Epithelial cell of prostate (primary cell): ENCODE measurements at regions not wholly inside any gene's neighbourhood (a gene's known extent, or its start where the extent isn't known, plus 50 kb on each side); places are given as distances from the start of the nearest gene placed in this dataset.

Experiments used
- DNase-seq: peaks from one replicate; pipeline ENCODE4 v3.0.0-alpha.2; 2011; ENCODE audit warnings: low read depth, low spot score
- H3K27ac ChIP-seq: fragments of 450-650 bp; 2 replicates; pipeline ENCODE4 v1.5.1; 2017; ENCODE audit warnings: mild to moderate bottlenecking

- no peak for DNase-seq
- H3K27ac ChIP-seq, result no peak overlapping the region
These were observed 1251.1 kb downstream of the ZPLD1 start for GRCh38 chr3:103685939-103686338.

- DNase-seq, result no peak
- no peak overlapping the region for H3K27ac ChIP-seq
These were observed 1255.7 kb downstream of the ZPLD1 start for GRCh38 chr3:103690536-103690935.

GRCh38 chr3:103693831-103694230 is 1259.0 kb downstream of the ZPLD1 start:
- DNase-seq, result peak; percentile 22
- H3K27ac ChIP-seq, result no peak overlapping the region

GRCh38 chr3:103698646-103699045 is 1263.8 kb downstream of the ZPLD1 start:
- DNase-seq, result no peak

GRCh38 chr3:103699228-103699627 is 1264.4 kb downstream of the ZPLD1 start:
- no peak overlapping the region for H3K27ac ChIP-seq
- DNase-seq, result no peak

More at GRCh38 chr3:103698646-103699045, 1263.8 kb downstream of the ZPLD1 start:
- no peak overlapping the region for H3K27ac ChIP-seq

- no peak overlapping the region for H3K27ac ChIP-seq
- no peak for DNase-seq
These were observed 1270.8 kb downstream of the ZPLD1 start for GRCh38 chr3:103705641-103706040.

GRCh38 chr3:103706671-103707070 is 1271.9 kb downstream of the ZPLD1 start:
- H3K27ac ChIP-seq, result no peak overlapping the region
- no peak for DNase-seq

- no peak for DNase-seq
These were observed 1276.9 kb downstream of the ZPLD1 start for GRCh38 chr3:103711670-103712069.

GRCh38 chr3:103712320-103713008 is 1277.6 kb downstream of the ZPLD1 start:
- H3K27ac ChIP-seq, result peak overlapping the region; percentile 79
- DNase-seq, result peak; percentile 43

More at GRCh38 chr3:103711670-103712069, 1276.9 kb downstream of the ZPLD1 start:
- H3K27ac ChIP-seq, result peak overlapping the region; percentile 79

- H3K27ac ChIP-seq, result no peak overlapping the region
These were observed 1294.7 kb downstream of the ZPLD1 start for GRCh38 chr3:103729547-103729946.

GRCh38 chr3:103730744-103731143 is 1295.9 kb downstream of the ZPLD1 start:
- DNase-seq, result no peak
- no peak overlapping the region for H3K27ac ChIP-seq

More at GRCh38 chr3:103729547-103729946, 1294.7 kb downstream of the ZPLD1 start:
- no peak for DNase-seq

- no peak for DNase-seq
- H3K27ac ChIP-seq, result no peak overlapping the region
These were observed 1318.2 kb downstream of the ZPLD1 start for GRCh38 chr3:103752986-103753385.

- DNase-seq, result no peak
- no peak overlapping the region for H3K27ac ChIP-seq
These were observed 1332.8 kb downstream of the ZPLD1 start for GRCh38 chr3:103767635-103768034.

- no peak for DNase-seq
- H3K27ac ChIP-seq, result no peak overlapping the region
These were observed 1350.2 kb downstream of the ZPLD1 start for GRCh38 chr3:103785017-103785416.

GRCh38 chr3:103785537-103785936 is 1350.7 kb downstream of the ZPLD1 start:
- H3K27ac ChIP-seq, result no peak overlapping the region
- no peak for DNase-seq

- no peak overlapping the region for H3K27ac ChIP-seq
- no peak for DNase-seq
These were observed 1351.5 kb downstream of the ZPLD1 start for GRCh38 chr3:103786296-103786695.

- no peak for DNase-seq
- H3K27ac ChIP-seq, result no peak overlapping the region
These were observed 1352.5 kb downstream of the ZPLD1 start for GRCh38 chr3:103787164-103787871.

GRCh38 chr3:103787879-103788278 is 1353.1 kb downstream of the ZPLD1 start:
- no peak overlapping the region for H3K27ac ChIP-seq
- no peak for DNase-seq

- DNase-seq, result no peak
- H3K27ac ChIP-seq, result no peak overlapping the region
These were observed 1357.1 kb downstream of the ZPLD1 start for GRCh38 chr3:103791786-103792515.

GRCh38 chr3:103794656-103795055 is 1359.8 kb downstream of the ZPLD1 start:
- H3K27ac ChIP-seq, result no peak overlapping the region
- DNase-seq, result no peak

- H3K27ac ChIP-seq, result no peak overlapping the region
- no peak for DNase-seq
These were observed 1361.3 kb downstream of the ZPLD1 start for GRCh38 chr3:103796068-103796467.
